ENCODE measurements at regions not wholly inside any gene's neighbourhood (a gene's known extent, or its start where the extent isn't known, plus 50 kb on each side); places are given as distances from the start of the nearest gene placed in this dataset.

- POLR2A ChIA-PET = no interaction called here
- WGBS (ENCODE audit: low lambda C conversion rate) = 31% methylated on average over 14 of the region's 14 CpGs
- FAIRE-seq = no peak
- H3K27ac ChIP-seq (ENCODE audit: extremely low read length, insufficient read depth, low read length) = no peak overlapping the region
- no TSS peak for BruUV-seq (replicated peaks)
- H4K20me1 ChIP-seq (ENCODE audit: insufficient read depth, low read length) = no peaks in the 10 kb centered on the region
- intact Hi-C loops (cut with micrococcal nuclease; ENCODE audit: unreplicated experiment) (no loop called here), in situ Hi-C loops (cut with HindIII; ENCODE audit: extremely low pct_ligation_motif_present, low pct_unique_long_range_greater_than_20kb) (no loop called here)
- no peak overlapping the region for H3K9ac ChIP-seq (ENCODE audit: insufficient read depth, low read depth, low read length)
- peak overlapping the region; percentile 69 for H3K4me2 ChIP-seq (ENCODE audit: low read depth, low read length)
- H2AFZ ChIP-seq (ENCODE audit: low read length) = peak overlapping the region; percentile 24
- no peaks in the 10 kb centered on the region; a peak in 2 of 5 replicates for H3K27me3 ChIP-seq (ENCODE audit: control insufficient read depth in 1 of 2, insufficient read depth in 2 of 2, low read length in 2 of 2)
- no peaks in the 10 kb centered on the region for H3K79me2 ChIP-seq (ENCODE audit: insufficient read depth, low read length)
- no peak for DNase-seq (ENCODE audit: low spot score)
- H3K4me1 ChIP-seq (ENCODE audit: insufficient read depth, low read length) = peaks cover 46% of the 10 kb centered on the region
- peak; percentile 21; the same call in 2 of the 3 replicates for ATAC-seq
- peak overlapping the region in 1 of 3 experiments; percentile 11; a peak in 1 of 6 replicates for H3K4me3 ChIP-seq (replicated peaks in 1 of 3; ENCODE audit: insufficient read depth in 1 of 3, low read depth in 2 of 3, low read length in 3 of 3)
- H3K36me3 ChIP-seq (replicated peaks in 1 of 2; ENCODE audit: control insufficient read depth in 1 of 2, insufficient read depth in 2 of 2, low read length in 2 of 2) = no peaks in the 10 kb centered on the region
- H3K9me3 ChIP-seq (ENCODE audit: low read length) = no peaks in the 10 kb centered on the region
- CTCF ChIA-PET (ENCODE audit: low intra/inter-chr PET ratio, low total read pairs) = no interaction called here
- TF ChIP-seq KDM5B (CRISPR knock-in tag; IDR thresholded peaks at IDR 0.05; ENCODE audit: borderline replicate concordance) = no peak
- TF ChIP-seq PREB (CRISPR knock-in tag; IDR thresholded peaks at IDR 0.05) = no peak
- no peak for TF ChIP-seq NFYC (CRISPR knock-in tag; IDR thresholded peaks at IDR 0.05)
- TF ChIP-seq ZNF431 (CRISPR knock-in tag; IDR thresholded peaks at IDR 0.05; ENCODE audit: borderline replicate concordance, low read depth) = no peak
- TF ChIP-seq ZBTB38 (CRISPR knock-in tag; IDR thresholded peaks at IDR 0.05) = no peak
- 0 out of 2 replicates have a peak, but pooled peaks have one; percentile 73 for TF ChIP-seq KLF13 (CRISPR knock-in tag; IDR thresholded peaks at IDR 0.05)
- TF ChIP-seq ZNF34 (CRISPR knock-in tag; IDR thresholded peaks at IDR 0.05; ENCODE audit: borderline replicate concordance) = no peak
- TF ChIP-seq SMARCE1 (IDR thresholded peaks at IDR 0.05; ENCODE audit: borderline replicate concordance) = no peak
- TF ChIP-seq CERS6 (CRISPR knock-in tag; IDR thresholded peaks at IDR 0.05) = no peak
- TF ChIP-seq ATF3 (CRISPR knock-in tag; IDR thresholded peaks at IDR 0.05) = no peak
- no peak for TF ChIP-seq GLI4 (CRISPR knock-in tag; IDR thresholded peaks at IDR 0.05; ENCODE audit: borderline replicate concordance)
- TF ChIP-seq ZNF362 (CRISPR knock-in tag; IDR thresholded peaks at IDR 0.05; ENCODE audit: borderline replicate concordance) = no peak
- no peak for TF ChIP-seq ZNF354B (CRISPR knock-in tag; IDR thresholded peaks at IDR 0.05)
- TF ChIP-seq FOSL2 (CRISPR knock-in tag; IDR thresholded peaks at IDR 0.05) = no peak
- TF ChIP-seq ZNF468 (CRISPR knock-in tag; IDR thresholded peaks at IDR 0.05) = no peak
- TF ChIP-seq NR2F6 (IDR thresholded peaks at IDR 0.05) = peak; percentile 65
- TF ChIP-seq NR2F6 (CRISPR knock-in tag; IDR thresholded peaks at IDR 0.05) = peak; percentile 55; the same call in 1 of the 2 replicates
- TF ChIP-seq CREB1 (IDR thresholded peaks at IDR 0.05) = 0 out of 2 replicates have a peak, but pooled peaks have one; percentile 28
- TF ChIP-seq CREB1 (CRISPR knock-in tag; IDR thresholded peaks at IDR 0.05) = no peak
- no peak for TF ChIP-seq ZNF557 (CRISPR knock-in tag; IDR thresholded peaks at IDR 0.05)
- no peak for TF ChIP-seq FOXP4 (CRISPR knock-in tag; IDR thresholded peaks at IDR 0.05)
- TF ChIP-seq KDM5A (IDR thresholded peaks at IDR 0.05; ENCODE audit: borderline replicate concordance, low read length) = no peak
These were observed 339.0 kb upstream of the SULF2 start for GRCh38 chr20:48124181-48124782.
